Nephron progenitor cell (in vitro differentiated cells): ENCODE measurements at regions not wholly inside any gene's neighbourhood (a gene's known extent, or its start where the extent isn't known, plus 50 kb on each side); places are given as distances from the start of the nearest gene placed in this dataset.

Source experiments
- DNase-seq: peaks from one replicate; pipeline ENCODE4 v3.0.0; 2021
- H3K27ac Mint-ChIP-seq: 2 replicates; pipeline ENCODE4 v1.8.0; 2021; ENCODE audit warnings: mild to moderate bottlenecking, moderate library complexity, mixed read lengths
- H3K27me3 Mint-ChIP-seq: 2 replicates; pipeline ENCODE4 v1.8.0; 2021; ENCODE audit warnings: mild to moderate bottlenecking, low read depth, mixed read lengths; ENCODE audit not compliant: poor library complexity
- H3K36me3 Mint-ChIP-seq: 2 replicates; pipeline ENCODE4 v1.8.0; 2021; ENCODE audit warnings: low read depth, mixed read lengths
- H3K4me1 Mint-ChIP-seq: 2 replicates; pipeline ENCODE4 v1.8.0; 2021; ENCODE audit warnings: mixed read lengths
- H3K4me3 Mint-ChIP-seq: 2 replicates; pipeline ENCODE4 v1.8.0; 2021; ENCODE audit warnings: mild to moderate bottlenecking, moderate library complexity, mixed read lengths
- H3K9me3 Mint-ChIP-seq: 2 replicates; pipeline ENCODE4 v1.8.0; 2021; ENCODE audit warnings: mild to moderate bottlenecking, moderate library complexity, mixed read lengths
- TF ChIP-seq, protein P1 (sequence below): fragments of 200-600 bp; sonication (generic); IDR thresholded peaks from 2 replicates; pipeline ENCODE4 v1.5.0; 2021; ENCODE audit warnings: antibody characterized with exemption

DNA sequence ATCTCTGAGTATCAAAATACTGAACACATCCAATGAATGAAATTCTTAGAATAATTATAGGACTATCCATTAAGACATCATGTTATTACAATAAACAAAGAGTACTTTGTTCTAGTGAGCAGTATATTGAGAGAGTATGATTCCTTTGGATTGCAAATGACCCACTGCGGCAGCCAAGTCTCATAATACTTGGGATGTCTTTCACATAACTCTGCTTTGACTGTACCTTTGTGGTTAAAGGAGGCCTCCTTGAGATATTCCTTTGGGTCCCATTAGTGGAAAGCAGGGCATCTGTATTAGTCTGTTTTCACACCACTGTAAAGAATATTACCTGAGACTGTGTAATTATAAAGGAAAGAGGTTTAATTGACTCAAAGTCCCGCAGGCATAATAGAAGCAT is 593.8 kb downstream of the TRHDE start:
- Mint-ChIP-seq H3K36me3 (no peaks in the 10 kb centered on the region), H3K27ac (no peak overlapping the region), H3K27me3 (no peaks in the 10 kb centered on the region), H3K4me1 (no peaks in the 10 kb centered on the region), H3K4me3 (no peak overlapping the region), H3K9me3 (no peaks in the 10 kb centered on the region)
- no peak for DNase-seq
- TF ChIP-seq, protein P1, sequence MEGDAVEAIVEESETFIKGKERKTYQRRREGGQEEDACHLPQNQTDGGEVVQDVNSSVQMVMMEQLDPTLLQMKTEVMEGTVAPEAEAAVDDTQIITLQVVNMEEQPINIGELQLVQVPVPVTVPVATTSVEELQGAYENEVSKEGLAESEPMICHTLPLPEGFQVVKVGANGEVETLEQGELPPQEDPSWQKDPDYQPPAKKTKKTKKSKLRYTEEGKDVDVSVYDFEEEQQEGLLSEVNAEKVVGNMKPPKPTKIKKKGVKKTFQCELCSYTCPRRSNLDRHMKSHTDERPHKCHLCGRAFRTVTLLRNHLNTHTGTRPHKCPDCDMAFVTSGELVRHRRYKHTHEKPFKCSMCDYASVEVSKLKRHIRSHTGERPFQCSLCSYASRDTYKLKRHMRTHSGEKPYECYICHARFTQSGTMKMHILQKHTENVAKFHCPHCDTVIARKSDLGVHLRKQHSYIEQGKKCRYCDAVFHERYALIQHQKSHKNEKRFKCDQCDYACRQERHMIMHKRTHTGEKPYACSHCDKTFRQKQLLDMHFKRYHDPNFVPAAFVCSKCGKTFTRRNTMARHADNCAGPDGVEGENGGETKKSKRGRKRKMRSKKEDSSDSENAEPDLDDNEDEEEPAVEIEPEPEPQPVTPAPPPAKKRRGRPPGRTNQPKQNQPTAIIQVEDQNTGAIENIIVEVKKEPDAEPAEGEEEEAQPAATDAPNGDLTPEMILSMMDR: no peak

DNA sequence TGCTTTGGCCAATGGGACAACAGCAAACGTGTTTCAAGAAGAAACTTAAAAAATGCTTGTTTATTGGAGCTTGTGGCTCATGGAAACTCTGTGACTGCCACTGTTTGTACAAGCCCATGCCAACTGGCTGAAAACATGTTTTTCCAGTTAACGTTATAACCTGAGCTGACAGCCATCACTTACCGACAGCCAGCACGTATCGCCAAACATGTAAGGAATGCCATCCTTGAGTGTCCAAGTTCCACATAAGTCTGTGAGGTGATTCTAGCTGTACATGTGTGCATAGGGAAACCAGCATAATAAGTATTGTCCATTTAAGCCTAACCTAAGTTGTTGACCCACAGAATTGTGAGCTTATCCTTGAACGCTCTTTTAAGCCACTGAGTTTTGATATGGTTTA is 596.9 kb downstream of the TRHDE start:
- Mint-ChIP-seq H3K4me1 (peaks cover 14% of the 10 kb centered on the region), H3K27ac (no peak overlapping the region), H3K27me3 (peaks cover 7% of the 10 kb centered on the region), H3K36me3 (no peaks in the 10 kb centered on the region), H3K4me3 (no peak overlapping the region), H3K9me3 (no peaks in the 10 kb centered on the region)
- TF ChIP-seq, protein P1: no peak
- DNase-seq: no peak

DNA sequence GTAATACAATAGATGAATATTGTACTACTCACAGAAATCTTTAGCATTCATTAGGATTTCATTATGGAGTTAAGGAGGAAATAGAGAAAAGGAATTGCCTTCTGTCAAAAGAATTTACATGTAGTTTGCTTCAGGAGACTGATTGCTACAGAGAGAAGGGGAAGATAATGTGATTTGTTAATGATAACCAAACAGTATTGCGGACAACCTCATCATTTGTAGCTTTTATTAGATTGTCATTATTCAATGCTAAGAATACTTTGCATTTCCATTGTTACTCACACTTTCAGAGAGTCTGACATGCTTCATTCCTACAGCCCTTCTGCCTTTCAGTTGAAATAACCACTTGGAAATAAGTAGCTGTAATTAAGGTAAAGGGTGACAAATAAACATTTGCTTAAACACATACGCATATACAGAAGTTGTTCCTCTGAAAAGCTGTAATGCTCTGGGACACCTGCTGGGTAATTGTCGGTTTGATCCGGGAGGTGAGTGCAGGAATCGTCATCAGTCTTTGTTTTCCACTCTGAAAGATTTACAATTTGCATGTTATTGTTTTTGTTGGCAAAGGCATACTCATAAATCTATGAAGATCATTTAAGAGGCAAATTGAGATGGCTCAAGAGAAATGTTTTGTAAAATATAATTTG is 600.2 kb downstream of the TRHDE start:
- Mint-ChIP-seq H3K27me3 (peaks cover 7% of the 10 kb centered on the region), H3K9me3 (peaks cover 26% of the 10 kb centered on the region), H3K4me1 (peaks cover 14% of the 10 kb centered on the region), H3K27ac (no peak overlapping the region), H3K4me3 (no peak overlapping the region), H3K36me3 (no peaks in the 10 kb centered on the region)
- no peak for DNase-seq
- TF ChIP-seq, protein P1: no peak

DNA sequence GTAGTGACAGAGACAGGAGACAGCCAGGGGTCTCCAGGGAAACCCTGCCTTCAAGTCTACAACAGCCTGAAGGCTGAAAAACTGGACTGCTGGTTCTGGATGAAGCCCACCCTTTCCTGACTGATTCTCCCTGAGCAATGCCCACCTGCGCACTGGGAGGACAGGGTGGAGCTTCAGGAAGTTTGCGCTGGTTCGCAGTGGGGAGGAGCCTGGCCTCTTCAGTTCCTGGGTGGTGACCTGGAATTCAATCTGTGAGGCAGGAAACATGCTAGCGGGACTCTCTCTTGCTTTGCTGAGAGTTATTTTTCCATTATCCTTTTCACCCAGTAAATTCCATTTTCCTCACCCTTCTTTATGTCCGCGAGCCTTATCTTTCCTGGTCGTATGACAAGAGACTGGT is 600.8 kb downstream of the TRHDE start:
- no peaks in the 10 kb centered on the region for H3K36me3 Mint-ChIP-seq
- H3K4me1 Mint-ChIP-seq: peaks cover 14% of the 10 kb centered on the region
- H3K4me3 Mint-ChIP-seq: no peak overlapping the region
- H3K27ac Mint-ChIP-seq: no peak overlapping the region
- peaks cover 7% of the 10 kb centered on the region for H3K27me3 Mint-ChIP-seq
- H3K9me3 Mint-ChIP-seq: peaks cover 29% of the 10 kb centered on the region
- TF ChIP-seq, protein P1: no peak
- DNase-seq: peak; percentile 3

DNA sequence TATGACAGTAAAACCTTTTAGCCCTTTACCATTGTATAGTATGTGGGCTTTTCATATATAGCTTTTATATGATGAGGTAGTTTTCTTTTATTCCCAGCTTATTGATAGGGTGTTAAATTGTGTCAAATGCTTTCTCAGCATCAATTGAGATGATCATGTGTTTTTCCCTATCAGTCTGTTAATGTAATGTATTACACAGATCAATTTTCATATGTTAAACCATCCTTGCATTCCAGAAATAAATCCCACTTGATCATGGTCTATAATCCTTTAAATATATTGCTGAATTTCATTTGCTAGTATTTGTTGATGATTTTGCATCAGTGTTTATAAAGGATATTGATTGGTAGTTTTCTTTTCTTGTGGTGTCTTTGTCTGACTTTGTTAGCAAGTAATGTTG is 603.9 kb downstream of the TRHDE start:
- peaks cover 7% of the 10 kb centered on the region for H3K27me3 Mint-ChIP-seq
- no peaks in the 10 kb centered on the region for H3K36me3 Mint-ChIP-seq
- TF ChIP-seq, protein P1: no peak
- DNase-seq: no peak
- H3K4me3 Mint-ChIP-seq: no peak overlapping the region
- peaks cover 14% of the 10 kb centered on the region for H3K4me1 Mint-ChIP-seq
- peaks cover 34% of the 10 kb centered on the region for H3K9me3 Mint-ChIP-seq
- no peak overlapping the region for H3K27ac Mint-ChIP-seq

DNA sequence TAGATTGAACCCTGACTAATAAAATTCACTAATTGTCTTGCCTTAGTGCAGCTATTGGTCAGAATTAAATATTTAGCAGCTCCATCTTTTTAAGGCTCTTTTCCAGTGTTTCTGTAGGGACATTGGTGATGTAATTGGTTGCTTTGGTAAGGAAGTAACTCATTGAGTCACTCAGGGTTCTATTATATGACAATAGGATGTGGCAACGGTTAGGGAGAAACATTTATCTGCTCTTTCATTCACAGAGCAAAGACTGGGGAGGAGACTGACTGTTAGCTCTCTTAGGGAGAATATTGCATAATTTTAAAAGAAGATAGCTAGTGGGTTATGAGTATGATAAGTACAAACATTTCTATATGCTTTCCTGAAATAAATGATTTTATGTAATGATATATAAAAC is 616.5 kb downstream of the TRHDE start:
- Mint-ChIP-seq H3K4me1 (no peaks in the 10 kb centered on the region), H3K36me3 (no peaks in the 10 kb centered on the region), H3K4me3 (no peak overlapping the region), H3K27ac (no peak overlapping the region), H3K9me3 (no peaks in the 10 kb centered on the region), H3K27me3 (no peaks in the 10 kb centered on the region)
- TF ChIP-seq, protein P1: no peak
- DNase-seq: no peak
